ENCODE measurements at regions not wholly inside any gene's neighbourhood (a gene's known extent, or its start where the extent isn't known, plus 50 kb on each side); places are given as distances from the start of the nearest gene placed in this dataset.

GRCh38 chr6:118744261-118744941 lies 93.0 kb upstream of the CEP85L start:
- Histone ChIP-seq H3K36me3 (replicated peaks) (no peaks in the 10 kb centered on the region), H3K27ac (no peak overlapping the region)

GRCh38 chr6:118743746-118744145 lies 92.4 kb upstream of the CEP85L start:
- no peak for TF ChIP-seq CTCF (IDR thresholded peaks at IDR 0.05; ENCODE audit: low read depth, low read length, missing control alignments)
- in situ Hi-C loops (cut with HindIII; ENCODE audit: low pct_ligation_motif_present, low sequenced_read_pairs): no loop called here
- H3K27me3 ChIP-seq (replicated peaks): no peaks in the 10 kb centered on the region
- no peak overlapping the region for H3K27ac ChIP-seq
- H3K36me3 ChIP-seq (replicated peaks): no peaks in the 10 kb centered on the region
- H3K4me3 ChIP-seq (ENCODE audit: low read depth, low read length): no peak overlapping the region
- DNase-seq: no peak

More at GRCh38 chr6:118744261-118744941, 93.0 kb upstream of the CEP85L start:
- no peak for DNase-seq
- no peak for TF ChIP-seq CTCF (IDR thresholded peaks at IDR 0.05; ENCODE audit: low read depth, low read length, missing control alignments)
- in situ Hi-C loops (cut with HindIII; ENCODE audit: low pct_ligation_motif_present, low sequenced_read_pairs): no loop called here
- no peak overlapping the region for H3K4me3 ChIP-seq (ENCODE audit: low read depth, low read length)
- H3K27me3 ChIP-seq (replicated peaks): no peaks in the 10 kb centered on the region

- in situ Hi-C loops (cut with HindIII; ENCODE audit: low pct_ligation_motif_present, low sequenced_read_pairs): no loop called here
- Histone ChIP-seq H3K27ac (no peak overlapping the region), H3K4me3 (ENCODE audit: low read depth, low read length) (no peak overlapping the region), H3K27me3 (replicated peaks) (no peaks in the 10 kb centered on the region), H3K36me3 (replicated peaks) (no peaks in the 10 kb centered on the region)
- TF ChIP-seq CTCF (IDR thresholded peaks at IDR 0.05; ENCODE audit: low read depth, low read length, missing control alignments): no peak
- no peak for DNase-seq
Measured at GRCh38 chr6:118740372-118740771, 89.0 kb upstream of the CEP85L start.

- no peak for TF ChIP-seq CTCF (IDR thresholded peaks at IDR 0.05; ENCODE audit: low read depth, low read length, missing control alignments)
- DNase-seq: no peak
- Histone ChIP-seq H3K4me3 (ENCODE audit: low read depth, low read length) (no peak overlapping the region), H3K27me3 (replicated peaks) (no peaks in the 10 kb centered on the region), H3K27ac (no peak overlapping the region), H3K36me3 (replicated peaks) (no peaks in the 10 kb centered on the region)
- in situ Hi-C loops (cut with HindIII; ENCODE audit: low pct_ligation_motif_present, low sequenced_read_pairs): no loop called here
Measured at GRCh38 chr6:118739696-118740353, 88.4 kb upstream of the CEP85L start.

- H3K27me3 ChIP-seq (replicated peaks): no peaks in the 10 kb centered on the region
- in situ Hi-C loops (cut with HindIII; ENCODE audit: low pct_ligation_motif_present, low sequenced_read_pairs): no loop called here
- TF ChIP-seq CTCF (IDR thresholded peaks at IDR 0.05; ENCODE audit: low read depth, low read length, missing control alignments): no peak
- DNase-seq: no peak
- H3K4me3 ChIP-seq (ENCODE audit: low read depth, low read length): no peak overlapping the region
- H3K27ac ChIP-seq: no peak overlapping the region
- H3K36me3 ChIP-seq (replicated peaks): no peaks in the 10 kb centered on the region
Measured at GRCh38 chr6:118736440-118736839, 85.0 kb upstream of the CEP85L start.

All from brain microvascular endothelial cell (primary cell).